Lung (tissue), 11 donors: ENCODE measurements at regions not wholly inside any gene's neighbourhood (a gene's known extent, or its start where the extent isn't known, plus 50 kb on each side); places are given as distances from the start of the nearest gene placed in this dataset.

Source experiments
- ATAC-seq: fragments of 200-7000 bp; cut with Tn5 transposase; one replicate; pipeline ENCODE4 v1.9.1; 2020; ENCODE audit warnings: moderate number of reproducible peaks; ENCODE audit not compliant: insufficient read depth, low FRiP score
- DNase-seq, 3 donors: peaks; one replicate each; pipeline ENCODE4 v3.0.0-alpha.2; 2013 to 2017
- H3K27ac ChIP-seq, 2 donors: one replicate each; pipeline ENCODE4 v1.5.1; 2013; ENCODE audit warnings: mild to moderate bottlenecking in 2 of 2, moderate library complexity in 2 of 2, control low read depth in 1 of 2, inconsistent platforms in 1 of 2, low read depth in 1 of 2, low read length in 1 of 2
- H3K27me3 ChIP-seq, 3 donors: one replicate each; pipeline ENCODE4 v1.5.1; 2013; ENCODE audit warnings: low read length in 2 of 3; ENCODE audit not compliant: control insufficient read depth in 3 of 3, insufficient read depth in 3 of 3
- H3K36me3 ChIP-seq, 4 donors: one replicate each; pipeline ENCODE4 v1.5.1; 2013; ENCODE audit warnings: low read length in 4 of 4, mild to moderate bottlenecking in 1 of 4, moderate library complexity in 1 of 4; ENCODE audit not compliant: control insufficient read depth in 4 of 4, insufficient read depth in 4 of 4
- H3K4me1 ChIP-seq, 5 donors: one replicate each; pipeline ENCODE4 v1.5.1; 2013; ENCODE audit warnings: low read length in 5 of 5, mild to moderate bottlenecking in 2 of 5, moderate library complexity in 1 of 5; ENCODE audit not compliant: control insufficient read depth in 5 of 5, insufficient read depth in 5 of 5
- H3K4me3 ChIP-seq: one replicate; pipeline ENCODE4 v1.5.1; 2013; ENCODE audit warnings: mild to moderate bottlenecking, control low read depth, moderate library complexity
- H3K9ac ChIP-seq, 2 donors: one replicate each; pipeline ENCODE4 v1.5.1; 2013; ENCODE audit warnings: low read length in 2 of 2, control low read depth in 1 of 2; ENCODE audit not compliant: insufficient read depth in 1 of 2
- H3K9me3 ChIP-seq, 4 donors: one replicate each; pipeline ENCODE4 v1.5.1; 2013; ENCODE audit warnings: low read length in 3 of 4, mild to moderate bottlenecking in 1 of 4, moderate library complexity in 1 of 4; ENCODE audit not compliant: control insufficient read depth in 4 of 4, insufficient read depth in 3 of 4
- WGBS, 2 donors: extraction: QIAGEN DNeasy Blood & Tissue Kit; methylation state at CpG; one replicate each; pipeline ENCODE4 v1.1.7; 2013; 5-methylcytosine and 5-hydroxymethylcytosine counted together
- TF ChIP-seq, protein P1 (sequence below): IDR thresholded peaks from 2 replicates; pipeline ENCODE4 v1.5.1; 2012; ENCODE audit warnings: mild to moderate bottlenecking; ENCODE audit errors: control extremely low read depth, extremely low read depth
- donor health status: control.
- donor health status: control.
- donor health status: Bipolar disorder and iron deficiency.
- donor health status: healthy.
- donor health status: DM: yes; HTN: yes; CAD: no.

DNA sequence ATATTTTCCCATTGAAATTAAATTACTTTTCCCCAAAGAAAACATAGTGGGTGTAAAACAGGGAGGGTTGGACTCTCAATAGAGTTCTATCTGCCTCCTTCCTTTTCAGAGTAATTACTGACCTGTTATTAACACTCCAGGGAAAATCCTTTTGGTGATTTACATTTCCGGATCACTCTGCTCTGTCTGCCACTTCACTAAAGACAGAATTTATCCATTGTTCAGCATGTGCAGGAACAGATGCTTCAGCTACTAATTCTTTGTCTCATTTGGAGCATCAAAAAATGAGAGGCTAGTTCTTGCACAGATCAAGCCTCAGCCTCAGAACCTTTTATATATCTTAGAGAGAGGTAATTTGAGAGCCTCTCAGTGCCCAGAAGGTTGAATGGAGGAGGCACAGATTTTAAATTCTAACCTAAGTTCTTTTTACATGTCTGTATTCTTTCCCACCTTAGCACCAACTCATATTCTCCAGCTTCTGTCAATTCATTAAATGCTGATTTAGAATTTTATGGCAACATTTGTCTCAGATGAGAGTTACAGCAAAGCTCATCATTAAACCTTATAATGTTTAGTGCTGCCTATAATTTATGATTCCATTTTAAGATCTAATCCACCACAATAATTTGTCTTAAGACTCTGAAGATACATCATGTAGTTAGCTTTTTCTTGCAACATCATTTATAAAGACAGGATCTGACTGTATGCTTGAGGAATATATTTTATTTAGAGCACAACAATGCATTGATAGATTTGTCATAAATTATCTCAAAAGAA is 1494.4 kb downstream of the STIM2 start:
- DNase-seq: no peak
- ATAC-seq: no peak

GRCh38 chr4:28357990-28358389 is 1497.3 kb downstream of the STIM2 start:
- no peaks in the 10 kb centered on the region for H3K27me3 ChIP-seq
- no peaks in the 10 kb centered on the region for H3K4me1 ChIP-seq
- H3K27ac ChIP-seq: no peak overlapping the region
- no peak overlapping the region for H3K9ac ChIP-seq
- DNase-seq (peak in 2 of 3 donors; percentile 1 to 2), ATAC-seq (no peak)
- no peak overlapping the region for H3K4me3 ChIP-seq
- WGBS, 2 donors: 72 to 73% methylated on average over 4 of the region's 4 CpGs
- TF ChIP-seq, protein P1, sequence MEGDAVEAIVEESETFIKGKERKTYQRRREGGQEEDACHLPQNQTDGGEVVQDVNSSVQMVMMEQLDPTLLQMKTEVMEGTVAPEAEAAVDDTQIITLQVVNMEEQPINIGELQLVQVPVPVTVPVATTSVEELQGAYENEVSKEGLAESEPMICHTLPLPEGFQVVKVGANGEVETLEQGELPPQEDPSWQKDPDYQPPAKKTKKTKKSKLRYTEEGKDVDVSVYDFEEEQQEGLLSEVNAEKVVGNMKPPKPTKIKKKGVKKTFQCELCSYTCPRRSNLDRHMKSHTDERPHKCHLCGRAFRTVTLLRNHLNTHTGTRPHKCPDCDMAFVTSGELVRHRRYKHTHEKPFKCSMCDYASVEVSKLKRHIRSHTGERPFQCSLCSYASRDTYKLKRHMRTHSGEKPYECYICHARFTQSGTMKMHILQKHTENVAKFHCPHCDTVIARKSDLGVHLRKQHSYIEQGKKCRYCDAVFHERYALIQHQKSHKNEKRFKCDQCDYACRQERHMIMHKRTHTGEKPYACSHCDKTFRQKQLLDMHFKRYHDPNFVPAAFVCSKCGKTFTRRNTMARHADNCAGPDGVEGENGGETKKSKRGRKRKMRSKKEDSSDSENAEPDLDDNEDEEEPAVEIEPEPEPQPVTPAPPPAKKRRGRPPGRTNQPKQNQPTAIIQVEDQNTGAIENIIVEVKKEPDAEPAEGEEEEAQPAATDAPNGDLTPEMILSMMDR: no peak
- H3K9me3 ChIP-seq: no peaks in the 10 kb centered on the region
- no peaks in the 10 kb centered on the region for H3K36me3 ChIP-seq

More for the DNA sequence above, 1494.4 kb downstream of the STIM2 start:
- H3K9ac ChIP-seq: no peak overlapping the region
- H3K4me1 ChIP-seq: no peaks in the 10 kb centered on the region
- 35 to 46% methylated on average over 1 of the region's 1 CpG for whole genome bisulfite sequencing, 2 donors
- H3K27ac ChIP-seq: no peak overlapping the region
- H3K27me3 ChIP-seq: no peaks in the 10 kb centered on the region
- no peaks in the 10 kb centered on the region for H3K9me3 ChIP-seq
- no peak overlapping the region for H3K4me3 ChIP-seq
- no peaks in the 10 kb centered on the region for H3K36me3 ChIP-seq
- TF ChIP-seq, protein P1: no peak

DNA sequence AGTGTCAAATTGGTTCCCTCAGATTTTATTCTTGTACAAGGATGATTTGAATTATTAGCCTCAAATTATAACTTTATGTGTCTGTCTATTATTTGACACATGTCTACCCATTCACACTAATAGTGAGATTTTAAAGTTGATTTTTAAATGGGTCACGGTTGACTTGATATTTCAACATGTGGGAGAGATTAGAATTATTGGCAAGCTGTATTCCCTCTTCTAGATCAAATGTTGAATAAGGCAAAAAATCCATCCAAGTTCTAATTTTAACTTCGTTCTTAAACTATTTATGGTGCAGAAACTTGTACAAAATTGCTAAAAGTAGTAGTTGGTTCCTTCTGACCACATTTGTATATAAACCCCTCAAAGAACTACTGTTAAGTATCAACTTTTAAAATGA is 1498.0 kb downstream of the STIM2 start:
- Histone ChIP-seq H3K9me3 (no peaks in the 10 kb centered on the region), H3K4me1 (no peaks in the 10 kb centered on the region), H3K9ac (no peak overlapping the region), H3K27ac (no peak overlapping the region), H3K4me3 (no peak overlapping the region), H3K36me3 (no peaks in the 10 kb centered on the region), H3K27me3 (no peaks in the 10 kb centered on the region)
- TF ChIP-seq, protein P1: no peak
- DNase-seq (no peak), ATAC-seq (no peak)
- WGBS, 2 donors: 64 to 75% methylated on average over 2 of the region's 2 CpGs

GRCh38 chr4:28360681-28361080 is 1500.0 kb downstream of the STIM2 start:
- DNase-seq: no peak
- WGBS, 2 donors: 49 to 73% methylated on average over 2 of the region's 2 CpGs
- Histone ChIP-seq H3K4me3 (no peak overlapping the region), H3K9ac (no peak overlapping the region), H3K4me1 (no peaks in the 10 kb centered on the region), H3K9me3 (no peaks in the 10 kb centered on the region), H3K36me3 (no peaks in the 10 kb centered on the region), H3K27ac (no peak overlapping the region), H3K27me3 (no peaks in the 10 kb centered on the region)
- TF ChIP-seq, protein P1: no peak
- no peak for ATAC-seq
